Stomach (tissue), 8 donors: ENCODE measurements at regions not wholly inside any gene's neighbourhood (a gene's known extent, or its start where the extent isn't known, plus 50 kb on each side); places are given as distances from the start of the nearest gene placed in this dataset.

Source experiments
- DNase-seq, 2 donors: peaks; one replicate each; pipeline versions ENCODE4 v3.0.0 to v3.0.0-alpha.2; 2013 to 2019
- H3K27ac ChIP-seq, 5 donors: fragments of 200-600 bp in 4 of 5; sonication (generic) in 4 of 5; one replicate each; pipeline ENCODE4 v1.5.1; 2013 to 2019; ENCODE audit warnings: mild to moderate bottlenecking in 1 of 5, moderate library complexity in 1 of 5
- H3K27me3 ChIP-seq, 3 donors: fragments of 200-600 bp; sonication (generic); one replicate each; pipeline ENCODE4 v1.5.1; 2017 to 2019; ENCODE audit warnings: mixed run types in 1 of 3
- H3K36me3 ChIP-seq, 4 donors: fragments of 200-600 bp; sonication (generic); 1 replicate in 3 of 4; 2 replicates in 1 of 4; pipeline ENCODE4 v1.5.1; 2016 to 2019
- H3K4me1 ChIP-seq, 4 donors: fragments of 200-600 bp; sonication (generic); one replicate each; pipeline ENCODE4 v1.5.1; 2016 to 2019
- H3K4me3 ChIP-seq, 4 donors: fragments of 200-600 bp; sonication (generic) in 3 of 4; one replicate each; pipeline ENCODE4 v1.5.1; 2016 to 2019; ENCODE audit warnings: mild to moderate bottlenecking in 1 of 4
- H3K9me3 ChIP-seq, 4 donors: fragments of 200-600 bp; sonication (generic); one replicate each; pipeline ENCODE4 v1.5.1; 2016 to 2019
- CTCF ChIP-seq, 7 experiments: fragments of 450-650 bp in 4 of 7; fragments of 200-600 bp in 3 of 7; sonication (generic) in 3 of 7; IDR thresholded peaks; one replicate each; pipeline ENCODE4 v1.5.1; 2016 to 2019; ENCODE audit warnings: antibody characterized with exemption in 7 of 7, control low read depth in 2 of 7, mild to moderate bottlenecking in 1 of 7
- EP300 ChIP-seq: sonication (generic); formaldehyde crosslinking; IDR thresholded peaks from one replicate; pipeline ENCODE4 v1.6.1; 2017; ENCODE audit warnings: antibody characterized with exemption
- POLR2A ChIP-seq, 4 donors: fragments of 450-650 bp; IDR thresholded peaks; one replicate each; pipeline ENCODE4 v1.6.1; 2016; ENCODE audit warnings: antibody characterized with exemption in 4 of 4, control low read depth in 2 of 4, mild to moderate bottlenecking in 1 of 4, moderate library complexity in 1 of 4
- POLR2AphosphoS5 ChIP-seq, 3 donors: sonication (generic); formaldehyde crosslinking; IDR thresholded peaks; one replicate each; pipeline ENCODE4 v1.6.1; 2016; ENCODE audit warnings: antibody characterized with exemption in 3 of 3
- WGBS, 5 donors: extraction: QIAGEN DNeasy Blood & Tissue Kit in 3 of 5; methylation state at CpG; one replicate each; pipeline versions ENCODE4 v1.1.5 to v1.1.7; 2013 to 2018; 5-methylcytosine and 5-hydroxymethylcytosine counted together
- intact Hi-C: fragments of 100-400 bp; cut with DNase I; formaldehyde crosslinking; loops from one replicate; pipeline ENCODE4 v1.15.1; 2023; ENCODE audit warnings: low total_unique reads
- donor health status: healthy with polysubstance abuse.
- donor health status: Bipolar disorder and iron deficiency.
- donor health status: healthy.

DNA sequence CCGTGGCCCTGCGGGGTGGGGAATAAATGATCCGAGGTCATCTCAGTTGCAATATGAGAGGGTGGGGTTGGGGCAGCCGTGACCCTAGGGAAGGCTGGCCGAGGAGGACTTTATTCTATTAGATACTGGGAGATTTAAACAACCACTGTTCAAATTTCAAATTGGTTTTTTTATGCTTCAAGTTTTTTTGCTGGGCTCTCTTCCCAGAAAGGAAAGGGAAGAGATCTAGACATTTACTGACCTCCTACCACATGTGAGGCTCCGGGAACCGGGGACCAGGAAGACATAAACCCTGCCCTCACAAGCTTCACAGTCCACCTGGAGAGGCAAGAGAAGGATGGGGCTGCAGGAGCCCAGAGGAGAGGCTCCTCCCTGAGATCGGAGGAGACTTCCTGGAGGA, 207.3 kb downstream of the FOXD2 start:
- 43 to 61% (median 53%) methylated on average over 8 of the region's 8 CpGs for WGBS, 5 donors
- TF ChIP-seq CTCF (IDR thresholded peaks at IDR 0.05) (no peak), EP300 (no peak), POLR2A (IDR thresholded peaks at IDR 0.05) (no peak), POLR2AphosphoS5 (IDR thresholded peaks at IDR 0.05) (no peak)
- Histone ChIP-seq H3K27me3 (peaks cover 0 to 6% (median 0%) of the 10 kb centered on the region in 3 donors), H3K27ac (no peak overlapping the region), H3K36me3 (no peaks in the 10 kb centered on the region), H3K9me3 (no peaks in the 10 kb centered on the region), H3K4me1 (no peaks in the 10 kb centered on the region), H3K4me3 (no peak overlapping the region)
- no peak for DNase-seq
- intact Hi-C loops, result no loop called here

- no peaks in the 10 kb centered on the region for H3K9me3 ChIP-seq
- H3K36me3 ChIP-seq, result no peaks in the 10 kb centered on the region
- H3K27me3 ChIP-seq, result no peaks in the 10 kb centered on the region
- no peaks in the 10 kb centered on the region for H3K4me1 ChIP-seq
- WGBS, 5 donors, result 83 to 100% (median 95%) methylated on average over 1 of the region's 1 CpG
- TF ChIP-seq CTCF (IDR thresholded peaks at IDR 0.05) (no peak), EP300 (no peak), POLR2AphosphoS5 (IDR thresholded peaks at IDR 0.05) (no peak), POLR2A (IDR thresholded peaks at IDR 0.05) (no peak)
- H3K4me3 ChIP-seq, result no peak overlapping the region
- no peak overlapping the region for H3K27ac ChIP-seq
- intact Hi-C loops, result no loop called here
- no peak for DNase-seq
These were observed 208.8 kb downstream of the FOXD2 start for GRCh38 chr1:47646676-47647075.

DNA sequence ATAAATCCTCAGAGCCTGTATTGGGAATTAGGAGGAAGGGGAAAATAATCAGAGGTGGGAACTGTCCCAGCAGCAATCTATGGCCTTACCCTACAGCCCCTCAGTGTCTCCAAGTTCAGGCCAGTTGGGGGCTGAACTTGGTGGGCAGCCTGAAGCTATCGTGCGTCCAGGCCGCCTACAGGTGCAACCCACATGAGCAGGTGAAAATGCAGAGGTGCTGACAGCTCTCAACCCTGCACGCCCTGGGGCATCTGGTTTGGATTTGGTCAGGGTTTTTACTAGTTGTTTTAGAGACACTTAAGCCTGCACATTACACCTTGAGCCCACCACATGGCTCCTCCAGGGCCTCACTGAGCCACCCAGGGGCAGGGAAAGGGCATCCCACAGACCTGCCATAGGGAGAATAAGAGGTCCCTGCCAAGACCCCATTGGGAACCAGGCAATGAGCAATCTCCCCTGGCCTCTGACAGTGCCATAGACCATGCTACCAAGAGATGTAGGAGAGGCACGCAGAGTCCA, 209.5 kb downstream of the FOXD2 start:
- TF ChIP-seq POLR2AphosphoS5 (IDR thresholded peaks at IDR 0.05), result no peak
- TF ChIP-seq CTCF (IDR thresholded peaks at IDR 0.05), result no peak
- no peak for TF ChIP-seq EP300
- no peak for TF ChIP-seq POLR2A (IDR thresholded peaks at IDR 0.05)
- Histone ChIP-seq H3K9me3 (no peaks in the 10 kb centered on the region), H3K36me3 (no peaks in the 10 kb centered on the region), H3K4me1 (no peaks in the 10 kb centered on the region), H3K27ac (no peak overlapping the region), H3K4me3 (no peak overlapping the region), H3K27me3 (no peaks in the 10 kb centered on the region)
- 80 to 95% (median 91%) methylated on average over 2 to 5 of the region's 5 CpGs for WGBS, 5 donors
- intact Hi-C loops, result no loop called here
- no peak for DNase-seq

GRCh38 chr1:47650205-47650604, 212.4 kb downstream of the FOXD2 start:
- TF ChIP-seq POLR2AphosphoS5 (IDR thresholded peaks at IDR 0.05), result no peak
- no peak for TF ChIP-seq CTCF (IDR thresholded peaks at IDR 0.05)
- TF ChIP-seq EP300, result no peak
- no peak for TF ChIP-seq POLR2A (IDR thresholded peaks at IDR 0.05)
- no peaks in the 10 kb centered on the region for H3K4me1 ChIP-seq
- H3K27ac ChIP-seq, result no peak overlapping the region
- H3K9me3 ChIP-seq, result no peaks in the 10 kb centered on the region
- peak; percentile 25 to 70 for DNase-seq
- WGBS, 5 donors, result 58 to 65% (median 61%) methylated on average over 7 of the region's 7 CpGs
- intact Hi-C loops, result no loop called here
- H3K4me3 ChIP-seq, result no peak overlapping the region
- H3K36me3 ChIP-seq, result no peaks in the 10 kb centered on the region
- no peaks in the 10 kb centered on the region for H3K27me3 ChIP-seq
